Mammary epithelial cell (primary cell): ENCODE measurements at regions not wholly inside any gene's neighbourhood (a gene's known extent, or its start where the extent isn't known, plus 50 kb on each side); places are given as distances from the start of the nearest gene placed in this dataset.

ENCODE experiments used
- EZH2 ChIP-seq: IDR thresholded peaks from 2 replicates; pipeline ENCODE4 v1.6.1; 2012; ENCODE audit warnings: low read length, inconsistent platforms, borderline replicate concordance
- TF ChIP-seq, protein P1 (sequence below), 2 donors: IDR thresholded peaks in 1 of 2; conservative IDR thresholded peaks in 1 of 2; 2 replicates each; pipeline ENCODE4 v1.5.1; 2011 to 2012; ENCODE audit warnings: inconsistent platforms in 2 of 2, low read length in 2 of 2, mild to moderate bottlenecking in 2 of 2, control low read depth in 1 of 2, low read depth in 1 of 2; ENCODE audit not compliant: insufficient read depth in 1 of 2; ENCODE audit errors: extremely low read depth in 1 of 2

DNA sequence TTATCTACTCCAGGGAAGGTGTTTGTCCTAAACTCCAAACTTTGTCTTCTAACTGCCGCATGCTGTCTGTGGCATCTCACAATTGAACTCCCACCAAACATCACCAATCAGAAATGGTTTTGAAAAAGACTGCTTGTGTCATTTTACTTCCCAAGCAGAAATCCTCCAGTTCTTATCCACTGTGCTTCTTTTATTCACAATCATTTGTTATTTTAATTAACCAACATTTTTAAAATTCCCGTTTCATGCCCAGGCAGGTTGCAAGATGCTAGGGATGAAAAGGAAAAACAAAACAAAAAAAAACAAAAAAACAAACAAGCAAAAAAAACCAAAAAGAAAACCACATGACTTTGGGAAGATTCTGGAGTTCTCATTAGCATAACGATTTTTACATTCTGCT lies 63.5 kb upstream of the RAB27B start:
- TF ChIP-seq, protein P1, sequence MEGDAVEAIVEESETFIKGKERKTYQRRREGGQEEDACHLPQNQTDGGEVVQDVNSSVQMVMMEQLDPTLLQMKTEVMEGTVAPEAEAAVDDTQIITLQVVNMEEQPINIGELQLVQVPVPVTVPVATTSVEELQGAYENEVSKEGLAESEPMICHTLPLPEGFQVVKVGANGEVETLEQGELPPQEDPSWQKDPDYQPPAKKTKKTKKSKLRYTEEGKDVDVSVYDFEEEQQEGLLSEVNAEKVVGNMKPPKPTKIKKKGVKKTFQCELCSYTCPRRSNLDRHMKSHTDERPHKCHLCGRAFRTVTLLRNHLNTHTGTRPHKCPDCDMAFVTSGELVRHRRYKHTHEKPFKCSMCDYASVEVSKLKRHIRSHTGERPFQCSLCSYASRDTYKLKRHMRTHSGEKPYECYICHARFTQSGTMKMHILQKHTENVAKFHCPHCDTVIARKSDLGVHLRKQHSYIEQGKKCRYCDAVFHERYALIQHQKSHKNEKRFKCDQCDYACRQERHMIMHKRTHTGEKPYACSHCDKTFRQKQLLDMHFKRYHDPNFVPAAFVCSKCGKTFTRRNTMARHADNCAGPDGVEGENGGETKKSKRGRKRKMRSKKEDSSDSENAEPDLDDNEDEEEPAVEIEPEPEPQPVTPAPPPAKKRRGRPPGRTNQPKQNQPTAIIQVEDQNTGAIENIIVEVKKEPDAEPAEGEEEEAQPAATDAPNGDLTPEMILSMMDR (conservative IDR thresholded peaks at IDR 0.05 in 1 of 2, IDR thresholded peaks at IDR 0.05 in 1 of 2; ENCODE audit: extremely low read depth in 1 of 2, insufficient read depth in 1 of 2, low read depth in 1 of 2, low read length in 2 of 2) = no peak
- no peak for TF ChIP-seq EZH2
